Peyer's patch (tissue), 4 donors: ENCODE measurements at regions not wholly inside any gene's neighbourhood (a gene's known extent, or its start where the extent isn't known, plus 50 kb on each side); places are given as distances from the start of the nearest gene placed in this dataset.
"Not testable (repeated sequence)": the region's sequence is repeated elsewhere in the genome, so short reads cannot be mapped to it uniquely, and the experiment has no call there.

Experiments
- DNase-seq, 3 donors: peaks; one replicate each; pipeline ENCODE4 v3.0.0-alpha.2; 2017 to 2019
- H3K27ac ChIP-seq, 4 donors: fragments of 200-600 bp; sonication (generic); one replicate each; pipeline ENCODE4 v1.5.1; 2016 to 2019
- H3K27me3 ChIP-seq, 2 donors: fragments of 200-600 bp; sonication (generic); one replicate each; pipeline ENCODE4 v1.5.1; 2019
- H3K36me3 ChIP-seq, 3 donors: fragments of 200-600 bp; sonication (generic); one replicate each; pipeline ENCODE4 v1.5.1; 2016 to 2019
- H3K4me1 ChIP-seq, 4 donors: fragments of 200-600 bp; sonication (generic); one replicate each; pipeline ENCODE4 v1.5.1; 2016 to 2019
- H3K4me3 ChIP-seq, 4 donors: fragments of 200-600 bp; sonication (generic); 1 replicate in 3 of 4; 2 replicates in 1 of 4; pipeline ENCODE4 v1.5.1; 2016 to 2019; ENCODE audit warnings: mild to moderate bottlenecking in 1 of 4
- H3K9me3 ChIP-seq, 4 donors: fragments of 200-600 bp; sonication (generic); one replicate each; pipeline ENCODE4 v1.5.1; 2016 to 2019; ENCODE audit warnings: mild to moderate bottlenecking in 1 of 4
- POLR2A ChIP-seq, 2 donors: fragments of 450-650 bp; IDR thresholded peaks; one replicate each; pipeline ENCODE4 v1.5.1; 2017; ENCODE audit warnings: antibody characterized with exemption in 2 of 2, mild to moderate bottlenecking in 2 of 2, moderate library complexity in 2 of 2
- TF ChIP-seq, protein P1 (sequence below), 6 experiments: fragments of 450-650 bp in 4 of 6; fragments of 200-600 bp in 2 of 6; sonication (generic) in 1 of 6; IDR thresholded peaks; one replicate each; pipeline ENCODE4 v1.5.1; 2017 to 2019; ENCODE audit warnings: antibody characterized with exemption in 6 of 6, mild to moderate bottlenecking in 3 of 6, moderate library complexity in 1 of 6

DNA sequence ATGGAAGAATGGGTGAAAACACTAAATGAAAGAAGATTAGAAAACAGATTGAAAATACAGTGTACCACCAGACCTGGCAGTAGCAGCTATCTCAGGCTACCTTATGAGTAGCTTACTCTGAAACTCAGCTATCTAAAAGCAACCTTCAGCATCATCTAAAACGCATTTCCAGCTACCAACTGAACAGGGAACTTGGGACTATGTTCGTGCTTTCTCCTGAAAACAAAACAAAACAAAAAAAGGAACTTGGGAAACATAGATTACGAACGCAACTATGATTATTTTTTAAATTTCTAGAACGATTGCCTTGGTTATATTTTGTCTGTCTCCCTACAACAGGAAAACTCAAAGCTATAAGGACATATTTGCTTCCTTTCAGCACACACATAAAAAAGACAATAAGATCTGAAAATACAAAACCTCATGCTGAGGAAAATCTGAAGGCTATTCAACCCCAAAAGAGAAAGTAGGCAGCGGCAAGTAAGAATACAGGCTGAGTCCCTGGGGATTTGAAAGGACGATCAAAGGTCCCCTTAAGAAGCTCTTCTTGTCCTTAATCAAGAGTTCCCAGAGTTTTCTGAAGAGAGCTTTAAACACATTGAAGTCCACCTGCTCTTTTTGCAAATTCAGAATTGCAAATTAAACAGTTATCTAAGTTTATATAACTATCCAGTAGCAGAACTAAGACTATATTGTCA lies 53.4 kb downstream of the OR2K2 start:
- no peak for DNase-seq
- Histone ChIP-seq H3K27ac (no peak overlapping the region), H3K9me3 (no peaks in the 10 kb centered on the region), H3K36me3 (no peaks in the 10 kb centered on the region), H3K27me3 (no peaks in the 10 kb centered on the region), H3K4me1 (no peaks in the 10 kb centered on the region), H3K4me3 (no peak overlapping the region)
- TF ChIP-seq, protein P1, sequence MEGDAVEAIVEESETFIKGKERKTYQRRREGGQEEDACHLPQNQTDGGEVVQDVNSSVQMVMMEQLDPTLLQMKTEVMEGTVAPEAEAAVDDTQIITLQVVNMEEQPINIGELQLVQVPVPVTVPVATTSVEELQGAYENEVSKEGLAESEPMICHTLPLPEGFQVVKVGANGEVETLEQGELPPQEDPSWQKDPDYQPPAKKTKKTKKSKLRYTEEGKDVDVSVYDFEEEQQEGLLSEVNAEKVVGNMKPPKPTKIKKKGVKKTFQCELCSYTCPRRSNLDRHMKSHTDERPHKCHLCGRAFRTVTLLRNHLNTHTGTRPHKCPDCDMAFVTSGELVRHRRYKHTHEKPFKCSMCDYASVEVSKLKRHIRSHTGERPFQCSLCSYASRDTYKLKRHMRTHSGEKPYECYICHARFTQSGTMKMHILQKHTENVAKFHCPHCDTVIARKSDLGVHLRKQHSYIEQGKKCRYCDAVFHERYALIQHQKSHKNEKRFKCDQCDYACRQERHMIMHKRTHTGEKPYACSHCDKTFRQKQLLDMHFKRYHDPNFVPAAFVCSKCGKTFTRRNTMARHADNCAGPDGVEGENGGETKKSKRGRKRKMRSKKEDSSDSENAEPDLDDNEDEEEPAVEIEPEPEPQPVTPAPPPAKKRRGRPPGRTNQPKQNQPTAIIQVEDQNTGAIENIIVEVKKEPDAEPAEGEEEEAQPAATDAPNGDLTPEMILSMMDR (IDR thresholded peaks at IDR 0.05) = no peak
- TF ChIP-seq POLR2A (IDR thresholded peaks at IDR 0.05) = no peak

DNA sequence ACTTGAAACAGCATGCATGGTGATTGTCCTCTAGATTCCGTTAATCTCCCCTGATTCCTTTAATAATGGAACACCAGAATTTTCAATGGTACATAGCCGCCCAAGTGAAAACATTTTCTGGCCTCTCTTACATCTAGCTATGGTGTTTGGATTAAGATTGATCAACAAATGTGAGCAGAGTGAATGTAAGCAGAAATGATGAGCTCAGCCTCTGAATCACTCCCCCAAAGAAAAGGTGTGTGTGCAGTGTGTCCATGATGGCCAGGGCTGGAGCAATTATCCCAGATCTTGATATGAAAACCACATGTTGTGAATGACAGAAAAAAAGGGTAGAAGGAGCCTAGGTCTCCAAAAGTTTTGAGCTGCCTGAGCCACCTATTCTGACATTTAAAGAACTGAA lies 55.3 kb downstream of the OR2K2 start:
- DNase-seq = no peak
- no peaks in the 10 kb centered on the region for H3K9me3 ChIP-seq
- no peaks in the 10 kb centered on the region for H3K36me3 ChIP-seq
- H3K27ac ChIP-seq = no peak overlapping the region
- H3K4me1 ChIP-seq = no peaks in the 10 kb centered on the region
- no peaks in the 10 kb centered on the region for H3K27me3 ChIP-seq
- no peak overlapping the region for H3K4me3 ChIP-seq
- TF ChIP-seq, protein P1 (IDR thresholded peaks at IDR 0.05) = no peak
- no peak for TF ChIP-seq POLR2A (IDR thresholded peaks at IDR 0.05)

DNA sequence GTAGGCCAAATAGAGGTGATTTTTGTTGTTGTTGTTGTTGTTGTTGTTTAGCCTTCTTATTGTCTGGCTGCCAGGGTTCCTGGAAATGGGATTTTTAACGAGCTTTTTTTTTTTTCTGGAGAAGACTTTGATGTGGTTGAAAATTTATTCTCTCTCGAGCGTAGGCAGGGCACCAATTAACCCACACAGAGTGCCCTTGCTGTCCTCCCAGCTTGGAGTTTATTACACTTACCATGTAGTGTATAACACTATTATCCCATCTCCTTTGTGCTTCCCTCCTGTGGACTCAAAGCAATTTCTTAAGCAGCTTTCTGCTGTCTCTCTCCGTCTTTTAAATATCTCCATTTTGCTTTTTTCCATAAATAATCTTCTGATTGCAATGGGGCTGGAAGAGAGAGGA lies 57.4 kb downstream of the OR2K2 start:
- TF ChIP-seq, protein P1 (IDR thresholded peaks at IDR 0.05) = no peak
- TF ChIP-seq POLR2A (IDR thresholded peaks at IDR 0.05) = no peak
- Histone ChIP-seq H3K27me3 (no peaks in the 10 kb centered on the region), H3K4me3 (no peak overlapping the region), H3K9me3 (no peaks in the 10 kb centered on the region), H3K4me1 (no peaks in the 10 kb centered on the region), H3K36me3 (no peaks in the 10 kb centered on the region), H3K27ac (no peak overlapping the region)
- DNase-seq = no peak

DNA sequence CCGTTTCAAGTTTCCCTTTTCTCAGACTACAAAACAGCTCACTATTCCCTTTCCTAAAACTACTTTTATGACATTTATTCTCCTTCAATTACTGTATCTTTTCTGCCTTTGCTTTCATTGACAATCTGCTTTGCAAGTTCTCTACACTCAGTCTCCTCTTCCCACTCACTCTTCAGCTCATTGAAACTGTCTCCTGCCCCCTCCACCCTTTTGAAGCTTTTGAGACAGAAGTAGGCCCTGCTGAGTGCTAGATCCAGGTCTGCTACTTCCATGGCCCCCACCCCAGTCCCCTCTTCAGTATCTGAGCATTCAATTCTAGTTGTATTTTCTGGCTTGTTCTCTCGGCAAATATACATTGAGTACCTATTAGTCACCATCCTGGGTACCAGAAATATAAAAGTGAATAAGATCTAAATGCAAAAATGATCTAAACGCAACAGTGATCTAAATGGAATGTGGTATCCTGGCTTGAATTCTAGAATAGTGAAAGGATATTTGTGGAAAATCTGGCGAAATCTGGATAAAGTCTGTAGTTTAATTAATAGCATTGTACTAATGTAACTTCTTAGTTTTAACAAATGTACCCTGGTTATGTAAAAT lies 58.4 kb downstream of the OR2K2 start:
- H3K36me3 ChIP-seq = no peaks in the 10 kb centered on the region
- no peak overlapping the region for H3K4me3 ChIP-seq
- TF ChIP-seq, protein P1 (IDR thresholded peaks at IDR 0.05) = no peak
- no peak for TF ChIP-seq POLR2A (IDR thresholded peaks at IDR 0.05)
- DNase-seq = no peak
- no peaks in the 10 kb centered on the region for H3K9me3 ChIP-seq
- H3K4me1 ChIP-seq = no peaks in the 10 kb centered on the region
- H3K27me3 ChIP-seq = no peaks in the 10 kb centered on the region
- no peak overlapping the region for H3K27ac ChIP-seq

DNA sequence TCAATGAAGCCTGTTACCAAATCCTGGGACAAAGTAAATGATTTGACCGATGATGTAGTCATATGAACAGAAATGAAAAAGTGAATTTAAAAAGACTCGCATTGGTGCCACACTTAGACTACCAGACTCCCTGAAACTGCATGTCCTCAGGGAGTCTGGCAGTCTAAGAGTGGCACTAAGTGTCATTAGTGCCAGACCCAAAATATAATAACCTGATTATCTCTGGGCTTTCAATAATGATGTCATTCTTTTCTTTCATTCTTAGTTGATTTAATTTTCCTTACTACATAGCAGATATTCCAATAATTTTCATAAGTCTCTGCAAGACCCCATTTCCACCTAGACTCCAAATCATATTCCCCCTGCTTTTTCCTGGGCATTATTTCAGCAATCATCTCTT lies 59.0 kb downstream of the OR2K2 start:
- no peaks in the 10 kb centered on the region for H3K4me1 ChIP-seq
- DNase-seq = no peak
- H3K4me3 ChIP-seq = no peak overlapping the region
- no peaks in the 10 kb centered on the region for H3K36me3 ChIP-seq
- H3K9me3 ChIP-seq = no peaks in the 10 kb centered on the region
- H3K27me3 ChIP-seq = no peaks in the 10 kb centered on the region
- no peak overlapping the region for H3K27ac ChIP-seq
- no peak for TF ChIP-seq POLR2A (IDR thresholded peaks at IDR 0.05)
- TF ChIP-seq, protein P1 (IDR thresholded peaks at IDR 0.05) = no peak

DNA sequence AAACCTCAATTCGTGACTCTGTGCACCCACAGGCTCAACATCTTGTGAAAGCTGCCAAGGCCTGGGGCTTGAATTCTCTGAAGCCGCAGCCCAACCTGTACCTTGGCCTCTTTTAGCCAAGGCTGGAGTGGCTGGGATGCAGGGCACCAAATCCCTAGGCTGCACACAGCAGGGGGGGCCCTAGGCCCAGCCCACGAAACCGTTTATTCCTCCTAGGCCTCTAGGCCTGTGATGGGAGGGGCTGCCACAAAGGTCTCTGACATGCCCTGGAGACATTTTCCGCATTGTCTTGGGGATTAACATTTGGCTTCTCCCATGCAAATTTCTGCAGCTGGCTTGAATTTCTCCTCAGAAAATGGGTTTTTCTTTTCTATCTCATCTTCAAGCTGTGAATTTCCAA lies 64.0 kb downstream of the OR2K2 start:
- not testable (repeated sequence) for H3K27me3 ChIP-seq, H3K4me1 ChIP-seq, H3K27ac ChIP-seq, H3K9me3 ChIP-seq, H3K4me3 ChIP-seq, H3K36me3 ChIP-seq, DNase-seq
